22Rv1 (cell line): ENCODE measurements at regions not wholly inside any gene's neighbourhood (a gene's known extent, or its start where the extent isn't known, plus 50 kb on each side); places are given as distances from the start of the nearest gene placed in this dataset.

Source experiments
- ZFX ChIP-seq: fragments of 450-650 bp; IDR thresholded peaks from 2 replicates; pipeline ENCODE4 v1.6.1; 2017; ENCODE audit warnings: antibody characterized with exemption, borderline replicate concordance
- TF ChIP-seq, protein P1 (sequence below): fragments of 450-650 bp; IDR thresholded peaks from 2 replicates; pipeline ENCODE4 v1.5.1; 2017; ENCODE audit warnings: mild to moderate bottlenecking

DNA sequence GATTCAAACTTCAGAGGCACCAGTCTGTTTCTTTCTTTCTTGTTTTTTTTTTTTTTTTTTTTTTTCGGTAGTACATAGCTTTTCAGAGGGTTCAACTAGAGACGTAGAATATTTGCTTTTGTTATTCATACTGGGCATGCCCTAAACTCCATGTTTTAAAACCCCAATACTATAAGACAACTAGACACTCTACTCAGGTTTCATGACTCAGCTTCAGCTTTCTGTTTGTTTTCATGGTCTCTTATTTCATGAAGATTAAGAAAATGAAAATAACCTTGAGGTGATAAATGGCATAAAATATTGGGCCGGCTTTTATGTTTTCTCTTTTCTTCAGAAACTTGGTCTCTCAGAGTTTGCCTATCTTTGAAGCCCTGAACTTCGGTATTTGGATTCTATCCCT is 2126.3 kb upstream of the ACO1 start:
- TF ChIP-seq, protein P1, sequence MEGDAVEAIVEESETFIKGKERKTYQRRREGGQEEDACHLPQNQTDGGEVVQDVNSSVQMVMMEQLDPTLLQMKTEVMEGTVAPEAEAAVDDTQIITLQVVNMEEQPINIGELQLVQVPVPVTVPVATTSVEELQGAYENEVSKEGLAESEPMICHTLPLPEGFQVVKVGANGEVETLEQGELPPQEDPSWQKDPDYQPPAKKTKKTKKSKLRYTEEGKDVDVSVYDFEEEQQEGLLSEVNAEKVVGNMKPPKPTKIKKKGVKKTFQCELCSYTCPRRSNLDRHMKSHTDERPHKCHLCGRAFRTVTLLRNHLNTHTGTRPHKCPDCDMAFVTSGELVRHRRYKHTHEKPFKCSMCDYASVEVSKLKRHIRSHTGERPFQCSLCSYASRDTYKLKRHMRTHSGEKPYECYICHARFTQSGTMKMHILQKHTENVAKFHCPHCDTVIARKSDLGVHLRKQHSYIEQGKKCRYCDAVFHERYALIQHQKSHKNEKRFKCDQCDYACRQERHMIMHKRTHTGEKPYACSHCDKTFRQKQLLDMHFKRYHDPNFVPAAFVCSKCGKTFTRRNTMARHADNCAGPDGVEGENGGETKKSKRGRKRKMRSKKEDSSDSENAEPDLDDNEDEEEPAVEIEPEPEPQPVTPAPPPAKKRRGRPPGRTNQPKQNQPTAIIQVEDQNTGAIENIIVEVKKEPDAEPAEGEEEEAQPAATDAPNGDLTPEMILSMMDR = no peak
- TF ChIP-seq ZFX = no peak
